Type B pancreatic cell (in vitro differentiated cells): ENCODE measurements at regions not wholly inside any gene's neighbourhood (a gene's known extent, or its start where the extent isn't known, plus 50 kb on each side); places are given as distances from the start of the nearest gene placed in this dataset.

Source experiments
- DNase-seq: peaks from one replicate; pipeline ENCODE4 v3.0.0; 2021; ENCODE audit warnings: mixed read lengths; ENCODE audit not compliant: unreplicated experiment; ENCODE audit errors: extremely low spot score
- H3K27ac Mint-ChIP-seq: 2 replicates; pipeline ENCODE4 v1.8.0; 2021; ENCODE audit warnings: mild to moderate bottlenecking, mixed read lengths
- H3K27me3 Mint-ChIP-seq: 2 replicates; pipeline ENCODE4 v1.8.0; 2021; ENCODE audit warnings: mixed read lengths
- H3K36me3 Mint-ChIP-seq: 2 replicates; pipeline ENCODE4 v1.8.0; 2021; ENCODE audit warnings: mixed read lengths
- H3K4me1 Mint-ChIP-seq: one replicate; pipeline ENCODE4 v1.8.0; 2021; ENCODE audit warnings: mixed read lengths; ENCODE audit not compliant: unreplicated experiment
- H3K4me3 Mint-ChIP-seq: 2 replicates; pipeline ENCODE4 v1.8.0; 2021; ENCODE audit warnings: mild to moderate bottlenecking, mixed read lengths
- H3K9me3 Mint-ChIP-seq: 2 replicates; pipeline ENCODE4 v1.8.0; 2021; ENCODE audit warnings: mixed read lengths
- CTCF ChIP-seq: fragments of 200-600 bp; sonication (generic); conservative IDR thresholded peaks from 2 replicates; pipeline ENCODE4 v1.5.0; 2021; ENCODE audit warnings: antibody characterized with exemption, mild to moderate bottlenecking

GRCh38 chrX:10052906-10053625 lies 85.9 kb downstream of the CLDN34 start:
- Mint-ChIP-seq H3K36me3 (no peaks in the 10 kb centered on the region), H3K4me3 (no peak overlapping the region), H3K27ac (peak overlapping the region; percentile 34), H3K9me3 (peaks cover 8% of the 10 kb centered on the region), H3K4me1 (no peaks in the 10 kb centered on the region), H3K27me3 (no peaks in the 10 kb centered on the region)
- no peak for TF ChIP-seq CTCF
- DNase-seq, result peak; percentile 7

GRCh38 chrX:10054396-10054795 lies 87.2 kb downstream of the CLDN34 start:
- no peak for TF ChIP-seq CTCF
- Mint-ChIP-seq H3K4me3 (no peak overlapping the region), H3K36me3 (no peaks in the 10 kb centered on the region), H3K27ac (no peak overlapping the region), H3K9me3 (peaks cover 8% of the 10 kb centered on the region), H3K4me1 (no peaks in the 10 kb centered on the region), H3K27me3 (no peaks in the 10 kb centered on the region)
- no peak for DNase-seq

GRCh38 chrX:10055430-10055829 lies 88.3 kb downstream of the CLDN34 start:
- no peak overlapping the region for H3K4me3 Mint-ChIP-seq
- no peak for TF ChIP-seq CTCF
- no peaks in the 10 kb centered on the region for H3K4me1 Mint-ChIP-seq
- DNase-seq, result no peak
- no peak overlapping the region for H3K27ac Mint-ChIP-seq
- H3K27me3 Mint-ChIP-seq, result no peaks in the 10 kb centered on the region
- no peaks in the 10 kb centered on the region for H3K36me3 Mint-ChIP-seq
- peaks cover 8% of the 10 kb centered on the region for H3K9me3 Mint-ChIP-seq

GRCh38 chrX:10062352-10062751 lies 94.4 kb upstream of the CLCN4 start:
- DNase-seq, result no peak
- Mint-ChIP-seq H3K4me3 (peak overlapping the region; percentile 67), H3K4me1 (no peaks in the 10 kb centered on the region), H3K27ac (peak overlapping the region; percentile 97), H3K27me3 (no peaks in the 10 kb centered on the region), H3K36me3 (peaks cover 10% of the 10 kb centered on the region), H3K9me3 (peaks cover 3% of the 10 kb centered on the region)
- TF ChIP-seq CTCF, result no peak

- no peaks in the 10 kb centered on the region for H3K4me1 Mint-ChIP-seq
- no peaks in the 10 kb centered on the region for H3K27me3 Mint-ChIP-seq
- H3K4me3 Mint-ChIP-seq, result peak overlapping the region; percentile 67
- peaks cover 15% of the 10 kb centered on the region for H3K36me3 Mint-ChIP-seq
- TF ChIP-seq CTCF, result no peak
- H3K9me3 Mint-ChIP-seq, result no peaks in the 10 kb centered on the region
- H3K27ac Mint-ChIP-seq, result peak overlapping the region; percentile 97
- no peak for DNase-seq
Observed at GRCh38 chrX:10062980-10063379, 93.8 kb upstream of the CLCN4 start.
